ENCODE measurements at regions not wholly inside any gene's neighbourhood (a gene's known extent, or its start where the extent isn't known, plus 50 kb on each side); places are given as distances from the start of the nearest gene placed in this dataset.

DNA sequence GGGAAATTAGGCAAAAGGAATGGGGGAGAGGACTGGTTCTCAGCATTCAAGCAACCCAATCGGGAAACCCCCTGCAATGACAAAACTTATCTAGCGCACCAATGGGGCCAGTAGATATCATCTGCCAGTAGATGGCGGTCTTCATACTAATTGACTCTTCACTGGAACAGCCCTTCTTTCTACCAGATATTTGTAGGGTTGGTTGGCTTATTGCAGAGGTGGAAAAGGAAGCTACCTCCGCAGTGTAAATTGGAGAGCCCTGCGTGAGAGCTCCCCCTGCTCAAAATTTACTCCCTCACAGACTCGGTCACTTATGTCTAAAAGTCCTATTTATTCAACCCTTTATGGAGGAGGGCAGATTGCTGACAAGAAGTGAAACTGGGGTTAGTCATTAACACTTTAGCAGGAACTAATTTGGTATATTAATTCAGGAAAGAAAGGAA lies 166.1 kb upstream of the CCND2 start:
- TF ChIP-seq, protein P1, sequence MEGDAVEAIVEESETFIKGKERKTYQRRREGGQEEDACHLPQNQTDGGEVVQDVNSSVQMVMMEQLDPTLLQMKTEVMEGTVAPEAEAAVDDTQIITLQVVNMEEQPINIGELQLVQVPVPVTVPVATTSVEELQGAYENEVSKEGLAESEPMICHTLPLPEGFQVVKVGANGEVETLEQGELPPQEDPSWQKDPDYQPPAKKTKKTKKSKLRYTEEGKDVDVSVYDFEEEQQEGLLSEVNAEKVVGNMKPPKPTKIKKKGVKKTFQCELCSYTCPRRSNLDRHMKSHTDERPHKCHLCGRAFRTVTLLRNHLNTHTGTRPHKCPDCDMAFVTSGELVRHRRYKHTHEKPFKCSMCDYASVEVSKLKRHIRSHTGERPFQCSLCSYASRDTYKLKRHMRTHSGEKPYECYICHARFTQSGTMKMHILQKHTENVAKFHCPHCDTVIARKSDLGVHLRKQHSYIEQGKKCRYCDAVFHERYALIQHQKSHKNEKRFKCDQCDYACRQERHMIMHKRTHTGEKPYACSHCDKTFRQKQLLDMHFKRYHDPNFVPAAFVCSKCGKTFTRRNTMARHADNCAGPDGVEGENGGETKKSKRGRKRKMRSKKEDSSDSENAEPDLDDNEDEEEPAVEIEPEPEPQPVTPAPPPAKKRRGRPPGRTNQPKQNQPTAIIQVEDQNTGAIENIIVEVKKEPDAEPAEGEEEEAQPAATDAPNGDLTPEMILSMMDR (conservative IDR thresholded peaks at IDR 0.05; ENCODE audit: low read depth) = no peak

DNA sequence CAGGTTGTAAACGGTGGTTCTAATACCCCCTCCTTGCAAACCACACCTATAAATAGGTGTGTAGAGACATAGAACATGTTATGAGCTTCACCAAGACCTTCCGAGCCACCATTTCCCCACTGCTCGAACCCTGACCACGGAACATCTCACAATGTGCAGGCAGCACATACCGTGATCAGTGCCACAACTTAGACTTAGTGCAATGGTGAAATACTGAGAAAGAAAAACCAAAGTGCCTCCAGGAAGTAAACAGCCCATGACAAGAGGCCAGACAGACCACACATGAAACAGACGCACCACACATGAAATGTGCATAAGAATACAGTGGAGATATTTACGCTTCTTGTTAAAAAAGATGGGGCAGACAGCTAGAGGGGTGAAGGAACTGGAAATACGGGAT lies 166.9 kb upstream of the CCND2 start:
- CTCF ChIA-PET = interaction anchor here (0.6 to 1.1 kb wide), 4 partner anchors 80 to 170 kb away, joined by 3 to 8 read pairs (median 4); no protein-coding TSS in a partner anchor
- no peak for DNase-seq (ENCODE audit: low spot score)
- POLR2A ChIA-PET (ENCODE audit: low non-redundant PET) = no interaction called here
- TF ChIP-seq, protein P1 (conservative IDR thresholded peaks at IDR 0.05; ENCODE audit: low read depth) = no peak
- H3K27ac ChIP-seq = no peak overlapping the region

More for the DNA sequence above, 166.1 kb upstream of the CCND2 start:
- peak; percentile 48 for DNase-seq (ENCODE audit: low spot score)
- CTCF ChIA-PET = interaction anchor here (0.7 to 1.1 kb wide), 3 partner anchors 10 to 169 kb away, joined by 5 to 8 read pairs (median 8); no protein-coding TSS in a partner anchor
- no peak overlapping the region for H3K27ac ChIP-seq
- POLR2A ChIA-PET (ENCODE audit: low non-redundant PET) = no interaction called here

DNA sequence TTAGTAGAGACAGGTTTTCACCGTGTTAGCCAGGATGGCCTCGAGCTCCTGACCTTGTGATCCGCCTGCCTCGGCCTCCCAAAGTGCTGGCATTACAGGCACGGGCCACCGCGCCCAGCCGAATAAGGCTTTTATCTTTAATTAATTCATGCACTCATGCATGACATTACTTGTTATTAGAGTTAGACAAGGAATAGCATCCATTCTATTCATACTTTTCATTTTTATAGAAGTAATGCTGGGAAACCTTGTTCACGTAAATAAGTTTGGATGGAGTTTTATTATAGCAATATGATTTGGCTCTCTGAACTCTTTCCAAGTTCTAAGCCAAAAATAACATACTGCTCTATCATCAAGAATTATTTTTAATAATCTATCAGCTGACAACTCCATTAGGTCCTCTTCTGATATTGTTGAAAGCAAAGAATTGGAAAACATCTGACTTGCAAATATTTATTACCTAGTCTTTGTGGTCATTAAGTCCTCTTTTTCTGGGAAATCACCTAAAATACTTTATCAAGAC lies 168.8 kb upstream of the CCND2 start:
- CTCF ChIA-PET = interaction anchor here (0.6 kb wide), 1 partner anchor 318 kb away, joined by 4 read pairs; no protein-coding TSS in a partner anchor
- no peak for DNase-seq (ENCODE audit: low spot score)
- POLR2A ChIA-PET (ENCODE audit: low non-redundant PET) = no interaction called here

DNA sequence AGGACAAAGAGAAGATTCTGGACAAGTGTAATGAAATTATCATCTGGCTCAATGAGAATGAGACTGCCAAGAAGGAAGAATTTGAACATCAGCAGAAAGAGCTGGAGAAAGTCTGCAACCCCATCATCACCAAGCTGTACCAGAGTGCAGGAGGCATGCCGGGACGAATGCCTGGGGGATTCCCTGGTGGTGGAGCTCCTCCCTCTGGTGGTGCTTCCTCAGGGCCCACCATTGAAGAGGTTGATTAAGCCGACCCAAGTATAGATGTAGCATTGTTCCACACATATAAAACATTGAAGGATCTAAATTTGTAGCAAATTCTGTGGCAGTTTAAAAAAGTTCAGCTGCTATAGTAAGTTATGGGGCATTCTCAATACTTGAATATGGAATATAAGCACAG lies 174.3 kb upstream of the CCND2 start:
- no peak overlapping the region for H3K27ac ChIP-seq
- no peak for DNase-seq (ENCODE audit: low spot score)
- TF ChIP-seq, protein P1 (conservative IDR thresholded peaks at IDR 0.05; ENCODE audit: low read depth) = no peak
- POLR2A ChIA-PET (ENCODE audit: low non-redundant PET) = no interaction called here
- CTCF ChIA-PET = no interaction called here

More for the DNA sequence above, 168.8 kb upstream of the CCND2 start:
- TF ChIP-seq, protein P1 (conservative IDR thresholded peaks at IDR 0.05; ENCODE audit: low read depth) = no peak
- H3K27ac ChIP-seq = no peak overlapping the region

DNA sequence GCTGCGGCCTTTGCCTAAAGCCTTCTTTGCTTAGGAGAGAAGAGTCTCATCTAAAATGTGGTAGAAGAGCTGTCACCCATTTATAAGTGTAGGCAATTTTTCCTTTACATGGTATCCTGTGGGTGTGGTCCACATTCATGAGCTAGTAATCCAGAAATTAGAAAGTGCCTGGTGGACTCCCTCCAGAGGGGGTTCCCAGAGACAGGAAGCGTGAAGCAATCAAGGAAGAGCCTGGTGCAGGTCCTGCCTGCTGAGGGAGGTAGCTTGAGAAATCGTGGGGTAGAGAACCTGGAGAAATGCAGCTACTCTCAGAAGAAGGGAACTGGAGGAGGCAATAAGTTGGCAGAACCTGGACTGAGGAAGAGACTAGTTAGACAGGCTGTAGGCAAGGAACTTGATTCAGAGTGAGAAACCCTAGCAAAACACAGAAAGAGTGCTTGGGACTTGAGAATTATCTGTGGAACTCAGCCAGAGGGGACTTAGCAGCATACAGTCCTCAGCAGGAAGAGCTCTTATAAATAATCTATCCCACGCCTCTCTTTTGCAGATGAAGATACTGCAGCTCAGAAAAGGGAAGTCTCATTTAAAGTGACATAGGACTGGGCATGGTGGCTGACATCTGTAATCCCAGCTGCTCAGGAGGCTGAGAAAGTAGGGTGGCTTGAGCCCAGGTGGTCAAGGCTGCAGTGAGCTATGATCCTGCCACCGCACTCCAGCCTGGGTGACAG lies 182.4 kb upstream of the CCND2 start:
- DNase-seq (ENCODE audit: low spot score) = no peak
- TF ChIP-seq, protein P1 (conservative IDR thresholded peaks at IDR 0.05; ENCODE audit: low read depth) = no peak
- H3K27ac ChIP-seq = no peak overlapping the region
- CTCF ChIA-PET = interaction anchor here (0.8 kb wide), 1 partner anchor 95 kb away, joined by 3 read pairs; no protein-coding TSS in a partner anchor
- POLR2A ChIA-PET (ENCODE audit: low non-redundant PET) = no interaction called here

DNA sequence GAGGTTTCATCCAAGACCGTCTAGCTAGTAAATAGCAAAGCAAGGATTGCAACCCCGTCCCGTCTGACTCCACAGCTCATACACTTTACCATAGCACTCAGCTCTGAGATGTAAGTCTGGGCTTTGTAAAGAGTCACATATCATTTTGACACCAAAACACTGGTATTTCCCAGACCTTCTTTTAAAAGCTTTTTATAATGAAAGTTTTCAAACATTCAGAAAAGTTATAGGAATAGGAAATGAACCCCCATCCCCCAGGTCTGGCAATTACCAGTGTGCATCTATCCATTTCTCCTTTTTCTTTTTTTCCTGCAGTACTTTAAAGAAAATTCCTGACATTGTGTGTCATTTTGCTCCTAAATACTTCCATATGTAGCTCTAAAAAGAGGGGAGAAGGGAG lies 183.6 kb upstream of the CCND2 start:
- POLR2A ChIA-PET (ENCODE audit: low non-redundant PET) = no interaction called here
- CTCF ChIA-PET = no interaction called here
- TF ChIP-seq, protein P1 (conservative IDR thresholded peaks at IDR 0.05; ENCODE audit: low read depth) = no peak
- no peak overlapping the region for H3K27ac ChIP-seq
- DNase-seq (ENCODE audit: low spot score) = no peak
